ENCODE measurements at regions not wholly inside any gene's neighbourhood (a gene's known extent, or its start where the extent isn't known, plus 50 kb on each side); places are given as distances from the start of the nearest gene placed in this dataset.

- no peaks in the 10 kb centered on the region for H3K36me3 ChIP-seq (ENCODE audit: control insufficient read depth in 2 of 3, insufficient read depth in 3 of 3, low read length in 3 of 3)
- no peaks in the 10 kb centered on the region for H3K9me3 ChIP-seq (ENCODE audit: control insufficient read depth in 2 of 3, insufficient read depth in 1 of 3, low read length in 3 of 3)
- no peaks in the 10 kb centered on the region for H3K27me3 ChIP-seq (ENCODE audit: control insufficient read depth, insufficient read depth, low read length)
- no peak for FAIRE-seq
- no peak for TF ChIP-seq CTCF (IDR thresholded peaks at IDR 0.05; ENCODE audit: borderline replicate concordance, extremely low read depth, insufficient read depth)
- no peak overlapping the region for H3K4me3 ChIP-seq (ENCODE audit: low read length in 3 of 3)
- no peak overlapping the region for H3K27ac ChIP-seq (ENCODE audit: low read depth in 2 of 2, low read length in 2 of 2)
- intact Hi-C loops (cut with DNase I): no loop called here
- peak in 1 of 5 donors; percentile 3 for DNase-seq
- no peaks in the 10 kb centered on the region for H3K4me1 ChIP-seq (ENCODE audit: control insufficient read depth in 2 of 3, insufficient read depth in 2 of 3, low read depth in 1 of 3, low read length in 3 of 3)
- H3K9ac ChIP-seq (ENCODE audit: low read length in 3 of 3): no peak overlapping the region
Observed at GRCh38 chr5:90170261-90170660, 239.3 kb downstream of the CETN3 start.

GRCh38 chr5:90169078-90169477, 240.5 kb downstream of the CETN3 start:
- no peak overlapping the region for H3K4me3 ChIP-seq (ENCODE audit: low read length in 3 of 3)
- intact Hi-C loops (cut with DNase I): no loop called here
- H3K4me1 ChIP-seq (ENCODE audit: control insufficient read depth in 2 of 3, insufficient read depth in 2 of 3, low read depth in 1 of 3, low read length in 3 of 3): no peaks in the 10 kb centered on the region
- DNase-seq (no peak), FAIRE-seq (no peak)
- no peak overlapping the region for H3K27ac ChIP-seq (ENCODE audit: low read depth in 2 of 2, low read length in 2 of 2)
- H3K36me3 ChIP-seq (ENCODE audit: control insufficient read depth in 2 of 3, insufficient read depth in 3 of 3, low read length in 3 of 3): no peaks in the 10 kb centered on the region
- TF ChIP-seq CTCF (IDR thresholded peaks at IDR 0.05; ENCODE audit: borderline replicate concordance, extremely low read depth, insufficient read depth): no peak
- H3K27me3 ChIP-seq (ENCODE audit: control insufficient read depth, insufficient read depth, low read length): no peaks in the 10 kb centered on the region
- no peak overlapping the region for H3K9ac ChIP-seq (ENCODE audit: low read length in 3 of 3)
- no peaks in the 10 kb centered on the region for H3K9me3 ChIP-seq (ENCODE audit: control insufficient read depth in 2 of 3, insufficient read depth in 1 of 3, low read length in 3 of 3)

- no peak overlapping the region for H3K4me3 ChIP-seq (ENCODE audit: low read length in 3 of 3)
- DNase-seq: no peak
- no peaks in the 10 kb centered on the region for H3K36me3 ChIP-seq (ENCODE audit: control insufficient read depth in 2 of 3, insufficient read depth in 3 of 3, low read length in 3 of 3)
- H3K27me3 ChIP-seq (ENCODE audit: control insufficient read depth, insufficient read depth, low read length): no peaks in the 10 kb centered on the region
- H3K4me1 ChIP-seq (ENCODE audit: control insufficient read depth in 2 of 3, insufficient read depth in 2 of 3, low read depth in 1 of 3, low read length in 3 of 3): no peaks in the 10 kb centered on the region
- FAIRE-seq: no peak
- no peaks in the 10 kb centered on the region for H3K9me3 ChIP-seq (ENCODE audit: control insufficient read depth in 2 of 3, insufficient read depth in 1 of 3, low read length in 3 of 3)
- TF ChIP-seq CTCF (IDR thresholded peaks at IDR 0.05; ENCODE audit: borderline replicate concordance, extremely low read depth, insufficient read depth): no peak
- intact Hi-C loops (cut with DNase I): no loop called here
- no peak overlapping the region for H3K9ac ChIP-seq (ENCODE audit: low read length in 3 of 3)
- no peak overlapping the region for H3K27ac ChIP-seq (ENCODE audit: low read depth in 2 of 2, low read length in 2 of 2)
Observed at GRCh38 chr5:90168399-90168798, 241.2 kb downstream of the CETN3 start.

- intact Hi-C loops (cut with DNase I): no loop called here
- no peaks in the 10 kb centered on the region for H3K4me1 ChIP-seq (ENCODE audit: control insufficient read depth in 2 of 3, insufficient read depth in 2 of 3, low read depth in 1 of 3, low read length in 3 of 3)
- no peaks in the 10 kb centered on the region for H3K27me3 ChIP-seq (ENCODE audit: control insufficient read depth, insufficient read depth, low read length)
- H3K36me3 ChIP-seq (ENCODE audit: control insufficient read depth in 2 of 3, insufficient read depth in 3 of 3, low read length in 3 of 3): no peaks in the 10 kb centered on the region
- no peaks in the 10 kb centered on the region for H3K9me3 ChIP-seq (ENCODE audit: control insufficient read depth in 2 of 3, insufficient read depth in 1 of 3, low read length in 3 of 3)
- H3K27ac ChIP-seq (ENCODE audit: low read depth in 2 of 2, low read length in 2 of 2): no peak overlapping the region
- DNase-seq (no peak), FAIRE-seq (no peak)
- no peak overlapping the region for H3K9ac ChIP-seq (ENCODE audit: low read length in 3 of 3)
- H3K4me3 ChIP-seq (ENCODE audit: low read length in 3 of 3): no peak overlapping the region
- no peak for TF ChIP-seq CTCF (IDR thresholded peaks at IDR 0.05; ENCODE audit: borderline replicate concordance, extremely low read depth, insufficient read depth)
Observed at GRCh38 chr5:90166816-90167215, 242.7 kb downstream of the CETN3 start.
